CD14-positive monocyte (primary cell): ENCODE measurements at regions not wholly inside any gene's neighbourhood (a gene's known extent, or its start where the extent isn't known, plus 50 kb on each side); places are given as distances from the start of the nearest gene placed in this dataset.

Experiments used
- DNase-seq, 3 donors: peaks; one replicate each; pipeline ENCODE4 v3.0.0-alpha.2; 2011 to 2022
- H2AFZ ChIP-seq: 2 replicates; pipeline ENCODE4 v1.6.0; 2012; ENCODE audit warnings: mild to moderate bottlenecking, low read depth, low read length, inconsistent platforms; ENCODE audit not compliant: insufficient read depth, poor library complexity, severe bottlenecking
- H3K27ac ChIP-seq, 2 donors: 1 replicate in 1 of 2; 2 replicates in 1 of 2; pipeline ENCODE4 v1.5.1; 2012 to 2013; ENCODE audit warnings: low read length in 2 of 2, control low read depth in 1 of 2, inconsistent platforms in 1 of 2, low read depth in 1 of 2, mild to moderate bottlenecking in 1 of 2
- H3K27me3 ChIP-seq, 2 donors: one replicate each; pipeline versions ENCODE4 v1.6.0 to v1.6.1; 2011 to 2013; ENCODE audit warnings: low read length in 2 of 2; ENCODE audit not compliant: control insufficient read depth in 2 of 2, insufficient read depth in 2 of 2
- H3K36me3 ChIP-seq, 2 donors: replicated peaks in 1 of 2; 1 replicate in 1 of 2; 2 replicates in 1 of 2; pipeline versions ENCODE4 v1.5.1 to v1.6.1; 2012 to 2013; ENCODE audit warnings: low read length in 2 of 2, control low read depth in 1 of 2, inconsistent platforms in 1 of 2, mild to moderate bottlenecking in 1 of 2; ENCODE audit not compliant: insufficient read depth in 2 of 2, control insufficient read depth in 1 of 2
- H3K4me1 ChIP-seq, 2 donors: 1 replicate in 1 of 2; 2 replicates in 1 of 2; pipeline versions ENCODE4 v1.5.1 to v1.6.1; 2012 to 2013; ENCODE audit warnings: low read length in 2 of 2, control low read depth in 1 of 2, inconsistent platforms in 1 of 2, mild to moderate bottlenecking in 1 of 2, moderate library complexity in 1 of 2; ENCODE audit not compliant: insufficient read depth in 2 of 2, control insufficient read depth in 1 of 2
- H3K4me2 ChIP-seq: replicated peaks from 2 replicates; pipeline ENCODE3; 2012; ENCODE audit warnings: low read length, moderate library complexity, mild to moderate bottlenecking; ENCODE audit not compliant: poor library complexity, severe bottlenecking; ENCODE audit errors: extremely low read depth
- H3K4me3 ChIP-seq, 3 experiments: fragments of 200-600 bp in 1 of 3; sonication (generic) in 1 of 3; replicated peaks in 1 of 3; 1 replicate in 2 of 3; 2 replicates in 1 of 3; pipeline ENCODE4 v1.5.1; 2011 to 2013; ENCODE audit warnings: low read length in 3 of 3, mild to moderate bottlenecking in 3 of 3, control low read depth in 2 of 3, low read depth in 2 of 3, inconsistent platforms in 1 of 3, moderate library complexity in 1 of 3
- H3K79me2 ChIP-seq: 2 replicates; pipeline ENCODE4 v1.6.0; 2012; ENCODE audit warnings: mild to moderate bottlenecking, control low read depth, inconsistent platforms, low read length, moderate library complexity; ENCODE audit not compliant: insufficient read depth
- H3K9ac ChIP-seq: 2 replicates; pipeline ENCODE4 v1.6.0; 2017; ENCODE audit warnings: low read length, mild to moderate bottlenecking; ENCODE audit not compliant: insufficient read depth, poor library complexity, severe bottlenecking
- H3K9me3 ChIP-seq, 2 donors: replicated peaks in 1 of 2; 1 replicate in 1 of 2; 2 replicates in 1 of 2; pipeline versions ENCODE4 v1.5.1 to v1.6.1; 2012 to 2013; ENCODE audit warnings: low read length in 2 of 2, control low read depth in 1 of 2; ENCODE audit not compliant: control insufficient read depth in 1 of 2, insufficient read depth in 1 of 2
- H4K20me1 ChIP-seq: 2 replicates; pipeline ENCODE4 v1.6.0; 2012; ENCODE audit warnings: mild to moderate bottlenecking, low read length, control low read depth, moderate library complexity; ENCODE audit not compliant: insufficient read depth
- H3K27ac Mint-ChIP-seq, 7 donors: one replicate each; pipeline ENCODE4 v1.8.0; 2020; ENCODE audit warnings: mild to moderate bottlenecking in 7 of 7, mixed read lengths in 7 of 7, moderate library complexity in 6 of 7, inconsistent platforms in 2 of 7
- H3K27me3 Mint-ChIP-seq, 3 donors: one replicate each; pipeline ENCODE4 v1.8.0; 2021 to 2022; ENCODE audit warnings: low read depth in 3 of 3, mild to moderate bottlenecking in 3 of 3, mixed read lengths in 3 of 3, moderate library complexity in 3 of 3, inconsistent platforms in 1 of 3
- H3K36me3 Mint-ChIP-seq, 2 donors: one replicate each; pipeline ENCODE4 v1.8.0; 2020; ENCODE audit warnings: mixed read lengths in 2 of 2, inconsistent platforms in 1 of 2, mild to moderate bottlenecking in 1 of 2
- H3K4me1 Mint-ChIP-seq: one replicate; pipeline ENCODE4 v1.8.0; 2020; ENCODE audit warnings: mild to moderate bottlenecking, mixed read lengths
- H3K4me3 Mint-ChIP-seq, 2 donors: one replicate each; pipeline ENCODE4 v1.8.0; 2020; ENCODE audit warnings: mild to moderate bottlenecking in 2 of 2, mixed read lengths in 2 of 2, moderate library complexity in 1 of 2
- H3K9me3 Mint-ChIP-seq, 7 donors: one replicate each; pipeline ENCODE4 v1.8.0; 2020 to 2022; ENCODE audit warnings: mixed read lengths in 7 of 7, mild to moderate bottlenecking in 6 of 7, moderate library complexity in 6 of 7, inconsistent platforms in 2 of 7
- CTCF ChIP-seq: fragments of 200-600 bp; IDR thresholded peaks from one replicate; pipeline ENCODE4 v1.8.0; 2022; ENCODE audit warnings: antibody characterized with exemption, mild to moderate bottlenecking
- WGBS: methylation state at CpG from one replicate; pipeline ENCODE4 v1.1.5; 2013; ENCODE audit warnings: missing lambda C conversion rate; ENCODE audit not compliant: insufficient coverage; 5-methylcytosine and 5-hydroxymethylcytosine counted together
- intact Hi-C, 2 donors: fragments of 100-400 bp; cut with micrococcal nuclease; formaldehyde crosslinking; loops; one replicate each; pipeline versions ENCODE4 v1.15.0 to v1.15.1; 2023

GRCh38 chr12:74897425-74898211 is 312.0 kb downstream of the KCNC2 start:
- no peak for DNase-seq
- Histone ChIP-seq H3K9ac (no peak overlapping the region), H4K20me1 (no peaks in the 10 kb centered on the region), H3K4me2 (no peak overlapping the region), H3K27ac (no peak overlapping the region), H3K4me3 (no peak overlapping the region), H3K36me3 (no peaks in the 10 kb centered on the region), H3K9me3 (no peaks in the 10 kb centered on the region), H2AFZ (no peak overlapping the region), H3K27me3 (no peaks in the 10 kb centered on the region), H3K4me1 (no peaks in the 10 kb centered on the region), H3K79me2 (no peaks in the 10 kb centered on the region)
- Mint-ChIP-seq H3K9me3 (peaks cover 0 to 3% (median 0%) of the 10 kb centered on the region in 7 donors), H3K4me3 (no peak overlapping the region), H3K4me1 (no peaks in the 10 kb centered on the region), H3K36me3 (no peaks in the 10 kb centered on the region), H3K27me3 (no peaks in the 10 kb centered on the region), H3K27ac (no peak overlapping the region)
- intact Hi-C loops: no loop called here
- no peak for TF ChIP-seq CTCF
- 69% methylated on average over 3 of the region's 5 CpGs for WGBS

GRCh38 chr12:74899031-74899829 is 310.4 kb downstream of the KCNC2 start:
- Histone ChIP-seq H3K4me3 (no peak overlapping the region), H3K9ac (no peak overlapping the region), H3K27ac (no peak overlapping the region), H3K4me1 (no peaks in the 10 kb centered on the region), H3K36me3 (no peaks in the 10 kb centered on the region), H4K20me1 (no peaks in the 10 kb centered on the region), H3K27me3 (no peaks in the 10 kb centered on the region), H2AFZ (no peak overlapping the region), H3K9me3 (no peaks in the 10 kb centered on the region), H3K79me2 (no peaks in the 10 kb centered on the region), H3K4me2 (no peak overlapping the region)
- H3K9me3 Mint-ChIP-seq: no peaks in the 10 kb centered on the region
- intact Hi-C loops: no loop called here
- H3K4me1 Mint-ChIP-seq: no peaks in the 10 kb centered on the region
- no peak for TF ChIP-seq CTCF
- no peaks in the 10 kb centered on the region for H3K36me3 Mint-ChIP-seq
- no peak overlapping the region for H3K4me3 Mint-ChIP-seq
- no peak overlapping the region for H3K27ac Mint-ChIP-seq
- no peak for DNase-seq
- H3K27me3 Mint-ChIP-seq: no peaks in the 10 kb centered on the region
- WGBS: no CpG with 5 or more reads among the region's 4 CpGs
